ENCODE measurements at regions not wholly inside any gene's neighbourhood (a gene's known extent, or its start where the extent isn't known, plus 50 kb on each side); places are given as distances from the start of the nearest gene placed in this dataset.

DNA sequence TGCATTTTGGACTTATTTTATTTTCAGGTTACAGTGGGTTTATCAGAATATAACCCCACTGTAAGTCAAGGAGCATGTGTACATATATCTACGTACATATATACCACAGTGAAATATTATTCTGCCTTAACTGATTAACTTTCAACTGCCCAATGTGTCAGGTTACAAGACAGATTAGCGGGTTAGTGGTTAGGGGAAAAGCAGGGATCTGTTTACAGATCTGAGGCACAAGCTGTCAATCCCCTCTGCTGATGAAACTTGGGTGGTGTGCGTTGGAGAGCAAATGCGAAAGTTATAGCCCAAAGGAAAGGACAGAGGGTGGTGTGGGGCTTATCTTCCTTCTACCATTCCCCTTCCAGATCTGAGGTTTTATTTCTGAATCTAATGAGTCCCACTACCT, 238.2 kb upstream of the KCNK2 start:
- TF ChIP-seq CTCF (IDR thresholded peaks at IDR 0.05; ENCODE audit: low read depth, low read length, missing input control): no peak
- TF ChIP-seq GABPA (IDR thresholded peaks at IDR 0.05 in 1 of 2, conservative IDR thresholded peaks at IDR 0.05 in 1 of 2): no peak
- TF ChIP-seq FOXA1 (IDR thresholded peaks at IDR 0.05): no peak
- no peak for TF ChIP-seq SP1 (IDR thresholded peaks at IDR 0.05)
- TF ChIP-seq RAD21 (IDR thresholded peaks at IDR 0.05): no peak
- TF ChIP-seq REST (IDR thresholded peaks at IDR 0.05): no peak
- TF ChIP-seq TAF1 (conservative IDR thresholded peaks at IDR 0.05): no peak
- TF ChIP-seq, protein P1, sequence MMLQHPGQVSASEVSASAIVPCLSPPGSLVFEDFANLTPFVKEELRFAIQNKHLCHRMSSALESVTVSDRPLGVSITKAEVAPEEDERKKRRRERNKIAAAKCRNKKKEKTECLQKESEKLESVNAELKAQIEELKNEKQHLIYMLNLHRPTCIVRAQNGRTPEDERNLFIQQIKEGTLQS (IDR thresholded peaks at IDR 0.05): no peak

Data from liver (tissue), 3 donors.